ENCODE measurements at regions not wholly inside any gene's neighbourhood (a gene's known extent, or its start where the extent isn't known, plus 50 kb on each side); places are given as distances from the start of the nearest gene placed in this dataset.
"Not testable (repeated sequence)": the region's sequence is repeated elsewhere in the genome, so short reads cannot be mapped to it uniquely, and the experiment has no call there.

DNA sequence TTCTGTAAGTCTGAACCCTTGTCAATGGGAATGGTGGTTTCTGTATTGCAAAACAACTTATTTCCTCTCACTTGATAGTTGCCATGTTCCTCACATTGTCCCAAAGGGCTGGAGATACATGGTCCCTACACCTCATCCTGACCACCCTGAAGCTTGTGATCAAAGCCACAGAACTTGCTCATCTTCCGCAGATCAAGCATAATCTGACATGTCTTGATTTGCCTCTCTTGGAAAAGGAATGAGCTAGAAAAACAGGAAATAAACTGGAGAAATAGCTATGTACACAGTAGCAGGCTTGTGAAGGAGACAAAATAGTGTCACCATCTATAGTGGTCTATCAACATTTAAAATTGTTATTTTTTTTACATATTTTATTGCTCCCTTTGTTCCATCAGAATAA, 871.9 kb upstream of the C9orf72 start:
- Mint-ChIP-seq H3K36me3 (ENCODE audit: low read depth) (no peaks in the 10 kb centered on the region), H3K27ac (no peak overlapping the region), H3K9me3 (no peaks in the 10 kb centered on the region), H3K4me3 (no peak overlapping the region), H3K4me1 (no peaks in the 10 kb centered on the region), H3K27me3 (no peaks in the 10 kb centered on the region)
- DNase-seq = no peak
- intact Hi-C loops (cut with micrococcal nuclease) = no loop called here

DNA sequence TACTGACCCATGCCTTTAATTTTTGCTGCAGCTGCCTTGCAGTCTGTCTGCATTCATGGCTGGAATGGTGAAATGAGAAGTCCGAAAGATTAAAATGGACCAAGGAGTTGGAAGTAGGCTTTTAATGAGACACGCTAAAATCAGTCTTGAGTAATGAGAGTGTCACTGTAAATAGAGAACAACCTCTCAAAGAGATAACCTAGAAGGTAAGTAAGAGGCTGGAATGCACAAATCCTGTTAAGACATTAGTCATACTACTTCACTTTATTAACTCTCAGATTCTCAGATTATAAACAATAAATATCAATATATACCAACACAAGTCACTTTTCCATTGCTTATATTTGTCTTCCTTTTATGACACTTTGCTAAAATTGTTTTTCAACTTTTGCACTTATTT, 880.6 kb upstream of the C9orf72 start:
- Mint-ChIP-seq H3K4me3 (no peak overlapping the region), H3K36me3 (ENCODE audit: low read depth) (no peaks in the 10 kb centered on the region), H3K27ac (no peak overlapping the region), H3K9me3 (no peaks in the 10 kb centered on the region), H3K4me1 (no peaks in the 10 kb centered on the region), H3K27me3 (no peaks in the 10 kb centered on the region)
- intact Hi-C loops (cut with micrococcal nuclease) = no loop called here
- DNase-seq = no peak

DNA sequence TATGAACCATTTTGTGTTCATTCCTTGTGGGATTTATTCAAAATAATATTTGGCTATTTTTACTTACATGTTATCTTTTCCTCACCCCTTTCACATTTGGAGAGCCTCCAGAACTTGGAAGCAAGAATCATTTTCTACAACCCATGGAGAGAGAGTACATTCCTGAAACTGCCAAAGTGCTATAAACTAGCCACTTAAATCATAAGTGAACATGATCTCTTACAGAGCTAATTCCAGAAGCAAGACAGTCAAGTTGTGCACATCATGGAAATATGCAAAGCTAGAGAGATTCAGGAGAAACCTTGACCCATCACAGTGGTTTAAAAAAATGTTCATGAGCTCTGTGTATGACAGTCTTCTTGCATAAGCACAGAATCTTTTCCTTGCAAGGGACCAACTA, 883.6 kb upstream of the C9orf72 start:
- no peak for DNase-seq
- Mint-ChIP-seq H3K9me3 (no peaks in the 10 kb centered on the region), H3K27me3 (no peaks in the 10 kb centered on the region), H3K36me3 (ENCODE audit: low read depth) (no peaks in the 10 kb centered on the region), H3K27ac (no peak overlapping the region), H3K4me3 (no peak overlapping the region), H3K4me1 (no peaks in the 10 kb centered on the region)
- intact Hi-C loops (cut with micrococcal nuclease) = no loop called here

DNA sequence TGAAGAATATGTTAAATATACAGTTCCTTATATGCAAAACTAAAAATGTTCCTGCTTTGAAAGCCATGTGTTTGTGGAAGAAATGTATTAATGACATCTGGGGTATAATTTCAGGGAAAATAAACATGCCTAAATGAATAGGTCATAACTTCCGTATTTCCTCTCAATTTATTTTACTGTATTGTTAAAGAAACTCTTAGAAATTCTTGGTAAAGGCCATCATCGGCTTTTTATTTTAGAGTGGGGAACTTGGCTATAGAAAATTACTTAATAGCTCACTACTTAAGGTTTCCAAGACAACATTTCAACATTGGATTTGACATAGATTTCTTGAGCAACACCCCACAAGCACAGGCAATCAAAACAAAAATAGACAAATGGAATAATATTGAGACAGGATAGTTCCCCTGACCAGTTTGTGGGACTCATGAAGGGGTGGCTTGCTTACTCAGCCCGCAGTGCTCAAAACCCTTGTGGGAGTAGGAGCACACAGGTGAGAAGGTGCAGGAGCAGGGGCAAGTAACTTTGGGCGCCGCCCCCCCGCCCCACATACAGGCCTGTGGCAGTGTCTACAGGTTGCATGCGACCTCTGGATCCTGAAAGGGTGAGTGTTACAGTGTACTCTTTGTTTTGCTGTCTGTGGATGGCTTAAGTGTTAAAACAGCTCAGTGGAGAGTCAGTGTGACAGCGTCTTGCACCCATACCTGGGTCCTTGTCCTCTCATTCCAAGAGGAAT, 891.4 kb upstream of the C9orf72 start:
- no peaks in the 10 kb centered on the region for H3K36me3 Mint-ChIP-seq (ENCODE audit: low read depth)
- DNase-seq = no peak
- H3K27me3 Mint-ChIP-seq = no peaks in the 10 kb centered on the region
- H3K4me3 Mint-ChIP-seq = no peak overlapping the region
- H3K27ac Mint-ChIP-seq = no peak overlapping the region
- H3K9me3 Mint-ChIP-seq = no peaks in the 10 kb centered on the region
- intact Hi-C loops (cut with micrococcal nuclease) = no loop called here
- H3K4me1 Mint-ChIP-seq = no peaks in the 10 kb centered on the region

DNA sequence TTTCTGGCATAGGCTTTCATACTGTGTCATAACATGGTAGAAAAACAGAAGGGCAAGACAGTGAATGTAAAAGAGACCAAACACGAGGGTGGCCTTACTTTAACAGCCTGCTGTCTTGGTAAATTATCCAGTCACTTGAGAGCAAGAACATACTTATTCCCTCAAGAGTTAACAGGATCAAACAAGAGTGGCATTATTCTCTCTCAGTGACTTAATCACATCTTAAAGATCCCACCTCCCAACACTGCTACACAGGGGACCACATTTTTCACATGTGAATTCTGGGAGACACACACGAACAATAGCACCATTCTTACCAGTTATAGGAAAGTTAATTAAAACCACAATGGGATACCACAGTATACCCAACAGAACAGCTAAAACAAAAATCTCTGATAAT, 898.0 kb upstream of the C9orf72 start:
- H3K9me3 Mint-ChIP-seq = no peaks in the 10 kb centered on the region
- no peak overlapping the region for H3K27ac Mint-ChIP-seq
- no peak for DNase-seq
- H3K27me3 Mint-ChIP-seq = no peaks in the 10 kb centered on the region
- no peaks in the 10 kb centered on the region for H3K36me3 Mint-ChIP-seq (ENCODE audit: low read depth)
- H3K4me1 Mint-ChIP-seq = no peaks in the 10 kb centered on the region
- intact Hi-C loops (cut with micrococcal nuclease) = no loop called here
- no peak overlapping the region for H3K4me3 Mint-ChIP-seq

DNA sequence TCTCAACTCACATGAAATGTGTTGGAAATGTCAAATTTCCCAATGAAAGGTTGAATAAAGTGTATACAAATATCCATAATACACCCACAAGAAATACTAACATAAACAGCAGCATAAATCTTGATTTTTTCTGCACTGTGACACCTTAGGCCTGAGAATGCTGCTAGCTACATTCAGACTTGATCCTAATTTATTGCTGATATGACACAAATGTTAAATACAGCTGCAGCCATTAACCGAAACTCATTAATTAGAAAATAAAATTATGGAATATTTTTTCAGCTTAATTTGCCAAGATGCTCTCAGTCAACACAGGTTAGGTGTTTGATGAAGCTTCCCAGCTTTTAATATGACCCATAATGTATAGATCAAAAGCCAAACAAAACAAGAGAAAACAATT, 914.3 kb upstream of the C9orf72 start:
- Mint-ChIP-seq H3K36me3 (ENCODE audit: low read depth) (no peaks in the 10 kb centered on the region), H3K27me3 (no peaks in the 10 kb centered on the region), H3K4me1 (no peaks in the 10 kb centered on the region), H3K4me3 (no peak overlapping the region), H3K27ac (no peak overlapping the region), H3K9me3 (peaks cover 7% of the 10 kb centered on the region)
- intact Hi-C loops (cut with micrococcal nuclease) = no loop called here
- DNase-seq = no peak

DNA sequence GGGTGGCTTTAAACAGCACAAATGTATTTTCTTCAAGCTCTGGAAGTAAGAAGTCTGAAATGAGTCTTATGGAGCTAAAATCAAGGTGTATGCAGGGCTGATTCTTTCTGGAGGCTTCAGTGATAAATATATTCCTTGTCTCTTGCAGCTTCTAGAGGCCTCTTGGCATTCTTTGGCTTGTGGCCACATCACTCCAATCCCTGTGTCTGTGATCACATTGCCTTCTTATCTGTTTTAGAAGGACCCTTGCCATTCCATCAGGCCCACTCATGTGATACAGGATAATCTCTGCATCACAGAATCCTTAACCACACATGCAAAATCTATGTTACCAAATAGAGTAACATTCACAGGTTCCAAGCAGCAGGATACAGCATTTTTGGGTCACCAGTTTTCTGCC, 917.8 kb upstream of the C9orf72 start:
- intact Hi-C loops (cut with micrococcal nuclease) = no loop called here
- no peaks in the 10 kb centered on the region for H3K36me3 Mint-ChIP-seq (ENCODE audit: low read depth)
- peaks cover 3% of the 10 kb centered on the region for H3K9me3 Mint-ChIP-seq
- H3K27ac Mint-ChIP-seq = no peak overlapping the region
- H3K27me3 Mint-ChIP-seq = no peaks in the 10 kb centered on the region
- no peak overlapping the region for H3K4me3 Mint-ChIP-seq
- no peaks in the 10 kb centered on the region for H3K4me1 Mint-ChIP-seq
- no peak for DNase-seq

DNA sequence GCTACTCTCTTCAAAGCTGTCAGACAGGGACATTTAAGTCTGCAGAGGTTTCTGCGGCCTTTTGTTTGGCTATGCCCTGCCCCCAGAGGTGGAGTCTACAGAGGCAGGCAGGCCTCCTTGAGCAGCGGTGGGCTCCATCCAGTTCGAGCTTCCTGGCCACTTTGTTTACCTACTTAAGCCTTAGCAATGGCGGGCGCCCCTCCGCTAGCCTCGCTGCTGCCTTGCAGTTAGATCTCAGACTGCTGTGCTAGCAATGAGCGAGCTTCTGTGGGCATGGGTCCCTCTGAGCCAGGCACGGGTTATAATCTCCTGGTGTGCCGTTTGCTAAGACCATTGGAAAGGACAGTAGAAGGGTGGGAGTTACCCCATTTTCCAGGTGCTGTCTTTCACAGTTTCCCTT, 924.9 kb upstream of the C9orf72 start:
- DNase-seq; H3K27ac Mint-ChIP-seq; H3K4me1 Mint-ChIP-seq; H3K36me3 Mint-ChIP-seq (ENCODE audit: low read depth); H3K4me3 Mint-ChIP-seq; H3K27me3 Mint-ChIP-seq; H3K9me3 Mint-ChIP-seq; intact Hi-C loops (cut with micrococcal nuclease): not testable (repeated sequence)

DNA sequence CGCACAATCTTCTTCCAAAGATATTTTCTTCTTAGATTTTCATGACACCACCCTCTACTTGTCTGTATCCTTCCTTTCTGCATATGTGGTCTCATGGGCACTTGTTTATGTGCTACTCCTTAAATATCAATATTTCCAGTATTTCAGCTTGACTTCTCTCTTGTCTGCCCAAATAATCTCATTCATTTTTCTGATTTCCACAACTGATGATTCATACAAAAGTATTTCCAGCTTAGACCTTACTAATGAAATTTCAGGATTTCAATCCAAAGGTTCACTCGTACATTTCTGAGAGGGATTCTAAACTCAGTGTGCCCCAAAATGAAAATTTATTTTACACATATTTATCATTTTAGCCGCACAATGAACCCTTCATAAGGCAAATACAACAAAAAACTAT, 928.9 kb upstream of the C9orf72 start:
- Mint-ChIP-seq H3K36me3 (ENCODE audit: low read depth) (no peaks in the 10 kb centered on the region), H3K4me1 (no peaks in the 10 kb centered on the region), H3K4me3 (no peak overlapping the region), H3K9me3 (no peaks in the 10 kb centered on the region), H3K27me3 (no peaks in the 10 kb centered on the region), H3K27ac (no peak overlapping the region)
- intact Hi-C loops (cut with micrococcal nuclease) = no loop called here
- DNase-seq = no peak

DNA sequence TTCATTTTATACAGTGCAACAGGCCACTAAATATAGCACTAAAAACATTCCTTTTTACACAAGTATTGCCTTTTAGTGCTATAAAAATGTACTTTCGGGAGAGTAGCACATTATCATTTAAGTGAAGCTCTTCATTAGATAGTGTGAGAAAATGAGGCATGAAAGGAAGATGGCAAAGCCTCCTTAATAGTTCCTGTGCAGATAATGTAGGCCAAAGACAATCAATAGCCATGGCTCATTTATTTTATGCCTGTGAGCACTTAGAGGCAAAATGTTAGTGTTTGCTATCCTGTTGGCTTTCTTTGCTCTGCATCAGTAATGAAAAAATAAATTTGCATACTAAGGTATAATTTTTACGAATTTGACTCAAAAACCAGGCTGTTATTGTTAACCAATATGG, 929.5 kb upstream of the C9orf72 start:
- no peaks in the 10 kb centered on the region for H3K36me3 Mint-ChIP-seq (ENCODE audit: low read depth)
- intact Hi-C loops (cut with micrococcal nuclease) = no loop called here
- H3K27ac Mint-ChIP-seq = no peak overlapping the region
- no peaks in the 10 kb centered on the region for H3K4me1 Mint-ChIP-seq
- H3K9me3 Mint-ChIP-seq = no peaks in the 10 kb centered on the region
- no peak for DNase-seq
- no peaks in the 10 kb centered on the region for H3K27me3 Mint-ChIP-seq
- H3K4me3 Mint-ChIP-seq = no peak overlapping the region

DNA sequence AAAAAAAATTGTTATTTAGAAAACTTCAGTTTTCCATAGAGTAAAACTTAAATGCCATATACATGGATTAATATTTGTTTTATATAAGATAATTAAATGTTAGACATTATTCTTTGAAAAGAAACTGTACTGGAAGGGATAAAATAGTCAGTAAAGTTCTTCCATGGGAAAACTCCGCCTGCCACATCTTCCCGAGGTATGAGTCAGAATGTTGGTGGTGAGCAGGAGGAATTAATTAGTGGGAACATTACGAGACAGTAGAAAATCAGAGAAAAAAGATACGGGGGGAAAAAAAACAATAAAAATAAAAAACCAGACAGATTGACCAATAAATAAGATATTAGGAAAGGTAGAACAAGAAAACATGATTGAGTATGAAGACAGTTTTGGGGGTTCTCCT, 930.3 kb upstream of the C9orf72 start:
- H3K9me3 Mint-ChIP-seq = no peaks in the 10 kb centered on the region
- no peak overlapping the region for H3K27ac Mint-ChIP-seq
- no peaks in the 10 kb centered on the region for H3K27me3 Mint-ChIP-seq
- H3K4me3 Mint-ChIP-seq = no peak overlapping the region
- intact Hi-C loops (cut with micrococcal nuclease) = no loop called here
- DNase-seq = no peak
- H3K36me3 Mint-ChIP-seq (ENCODE audit: low read depth) = no peaks in the 10 kb centered on the region
- no peaks in the 10 kb centered on the region for H3K4me1 Mint-ChIP-seq

DNA sequence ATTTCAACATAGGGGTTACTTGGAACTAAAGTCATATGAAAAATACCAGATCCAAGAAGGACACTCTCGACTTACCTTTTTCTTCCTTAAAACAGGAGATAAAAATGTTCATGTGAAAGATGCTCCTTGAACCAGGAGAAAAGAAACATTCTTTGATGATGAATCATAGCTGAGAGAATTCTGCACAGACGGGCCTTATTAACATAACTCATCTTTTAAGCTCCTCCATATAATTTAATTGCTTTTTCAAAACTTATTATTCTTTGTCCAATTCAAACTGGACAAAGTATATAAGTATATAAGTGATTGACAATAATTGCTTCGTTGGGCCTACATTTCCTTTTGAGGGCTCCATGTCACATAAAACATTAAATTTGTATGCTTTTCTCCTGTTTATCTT, 945.2 kb upstream of the C9orf72 start:
- DNase-seq = no peak
- no peaks in the 10 kb centered on the region for H3K27me3 Mint-ChIP-seq
- H3K4me1 Mint-ChIP-seq = no peaks in the 10 kb centered on the region
- intact Hi-C loops (cut with micrococcal nuclease) = no loop called here
- H3K36me3 Mint-ChIP-seq (ENCODE audit: low read depth) = no peaks in the 10 kb centered on the region
- no peak overlapping the region for H3K4me3 Mint-ChIP-seq
- H3K27ac Mint-ChIP-seq = no peak overlapping the region
- no peaks in the 10 kb centered on the region for H3K9me3 Mint-ChIP-seq

DNA sequence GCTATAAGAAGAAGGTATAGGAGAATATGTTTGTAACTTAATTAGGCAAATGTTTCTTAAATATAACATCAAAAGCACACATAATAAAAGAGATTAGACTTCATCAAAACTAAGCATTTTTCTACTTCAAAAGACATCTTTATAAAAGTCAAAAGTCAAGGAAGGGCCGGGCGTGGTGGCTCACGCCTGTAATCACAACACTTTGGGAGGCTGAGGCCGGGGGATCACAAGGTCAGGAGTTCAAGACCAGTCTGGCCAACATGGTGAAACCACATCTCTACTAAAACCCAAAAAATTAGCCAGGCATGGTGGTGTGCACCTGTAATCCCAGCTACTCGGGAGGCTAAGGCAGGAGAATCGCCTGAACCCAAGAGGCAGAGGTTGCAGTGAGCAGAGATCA, 951.0 kb upstream of the C9orf72 start:
- H3K4me1 Mint-ChIP-seq; intact Hi-C loops (cut with micrococcal nuclease); H3K4me3 Mint-ChIP-seq; DNase-seq; H3K27me3 Mint-ChIP-seq; H3K27ac Mint-ChIP-seq; H3K9me3 Mint-ChIP-seq; H3K36me3 Mint-ChIP-seq (ENCODE audit: low read depth): not testable (repeated sequence)

DNA sequence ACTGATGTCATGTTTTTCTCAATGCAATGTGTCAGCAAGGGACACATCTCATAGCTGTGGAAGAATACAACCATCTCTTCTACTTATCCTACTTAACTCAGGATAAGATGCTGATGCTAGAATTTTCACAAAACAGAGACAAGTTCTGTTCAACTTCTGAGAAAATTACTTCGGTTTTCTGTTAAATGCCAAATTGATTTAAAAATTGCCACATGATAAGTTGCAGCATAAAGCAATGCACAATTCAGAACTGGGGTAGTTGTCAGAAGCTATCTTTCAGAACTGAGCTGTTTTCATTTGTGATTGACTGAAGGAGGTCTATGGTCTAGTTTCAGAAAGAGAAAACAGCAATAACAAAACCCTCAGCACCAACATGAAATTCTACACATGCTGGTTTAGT, 954.8 kb upstream of the C9orf72 start:
- Mint-ChIP-seq H3K9me3 (no peaks in the 10 kb centered on the region), H3K27ac (no peak overlapping the region), H3K27me3 (no peaks in the 10 kb centered on the region), H3K4me1 (no peaks in the 10 kb centered on the region), H3K4me3 (no peak overlapping the region), H3K36me3 (ENCODE audit: low read depth) (no peaks in the 10 kb centered on the region)
- DNase-seq = no peak
- intact Hi-C loops (cut with micrococcal nuclease) = no loop called here

DNA sequence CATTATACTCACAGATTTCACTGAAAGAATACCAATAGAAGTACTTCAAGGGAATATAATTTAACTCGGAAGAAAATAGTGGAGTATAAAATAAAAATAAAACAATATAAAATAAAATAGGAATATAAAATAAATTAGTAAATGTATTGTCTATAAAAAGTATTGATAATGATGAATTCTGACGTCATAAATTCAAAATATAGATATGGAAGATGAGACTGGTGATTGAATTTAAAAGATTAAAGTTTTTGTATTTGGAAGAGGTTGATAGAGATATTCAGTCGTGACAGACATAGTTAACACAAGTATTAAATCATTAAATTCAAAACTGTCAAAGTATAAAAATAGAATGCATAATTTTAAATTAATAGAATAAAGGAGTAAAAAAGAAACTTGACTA, 964.9 kb upstream of the C9orf72 start:
- Mint-ChIP-seq H3K4me3 (no peak overlapping the region), H3K4me1 (no peaks in the 10 kb centered on the region), H3K27me3 (no peaks in the 10 kb centered on the region), H3K27ac (no peak overlapping the region), H3K36me3 (ENCODE audit: low read depth) (no peaks in the 10 kb centered on the region), H3K9me3 (no peaks in the 10 kb centered on the region)
- no peak for DNase-seq
- intact Hi-C loops (cut with micrococcal nuclease) = no loop called here
